Activated CD4-positive, alpha-beta T cell treated with anti-CD3 and anti-CD28 coated beads for 24 hours (primary cell): ENCODE measurements at regions not wholly inside any gene's neighbourhood (a gene's known extent, or its start where the extent isn't known, plus 50 kb on each side); places are given as distances from the start of the nearest gene placed in this dataset.
"Not testable (repeated sequence)": the region's sequence is repeated elsewhere in the genome, so short reads cannot be mapped to it uniquely, and the experiment has no call there.

Source experiments
- DNase-seq, 2 donors: peaks; one replicate each; pipeline ENCODE4 v3.0.0-alpha.2; 2020; ENCODE audit warnings: low read depth in 2 of 2

DNA sequence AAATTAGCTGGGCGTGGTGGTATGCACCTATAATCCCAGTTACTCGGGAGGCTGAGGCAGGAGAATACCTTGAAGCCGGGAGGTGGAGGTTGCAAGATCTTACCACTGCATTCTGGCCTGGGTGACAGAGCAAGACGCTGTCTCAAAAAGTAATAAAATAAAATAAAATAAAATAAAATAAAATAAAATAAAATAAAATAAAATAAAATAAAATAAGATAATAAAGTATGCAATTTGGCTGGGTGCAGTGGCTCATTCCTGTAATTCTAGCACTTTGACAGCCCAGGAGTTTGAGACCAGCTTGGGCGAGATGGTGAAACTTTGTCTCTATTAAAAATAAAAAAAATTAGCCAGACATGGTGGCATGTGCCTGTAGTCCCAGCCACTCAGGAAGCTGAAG, 85.6 kb upstream of the XPO1 start:
- DNase-seq: no peak

DNA sequence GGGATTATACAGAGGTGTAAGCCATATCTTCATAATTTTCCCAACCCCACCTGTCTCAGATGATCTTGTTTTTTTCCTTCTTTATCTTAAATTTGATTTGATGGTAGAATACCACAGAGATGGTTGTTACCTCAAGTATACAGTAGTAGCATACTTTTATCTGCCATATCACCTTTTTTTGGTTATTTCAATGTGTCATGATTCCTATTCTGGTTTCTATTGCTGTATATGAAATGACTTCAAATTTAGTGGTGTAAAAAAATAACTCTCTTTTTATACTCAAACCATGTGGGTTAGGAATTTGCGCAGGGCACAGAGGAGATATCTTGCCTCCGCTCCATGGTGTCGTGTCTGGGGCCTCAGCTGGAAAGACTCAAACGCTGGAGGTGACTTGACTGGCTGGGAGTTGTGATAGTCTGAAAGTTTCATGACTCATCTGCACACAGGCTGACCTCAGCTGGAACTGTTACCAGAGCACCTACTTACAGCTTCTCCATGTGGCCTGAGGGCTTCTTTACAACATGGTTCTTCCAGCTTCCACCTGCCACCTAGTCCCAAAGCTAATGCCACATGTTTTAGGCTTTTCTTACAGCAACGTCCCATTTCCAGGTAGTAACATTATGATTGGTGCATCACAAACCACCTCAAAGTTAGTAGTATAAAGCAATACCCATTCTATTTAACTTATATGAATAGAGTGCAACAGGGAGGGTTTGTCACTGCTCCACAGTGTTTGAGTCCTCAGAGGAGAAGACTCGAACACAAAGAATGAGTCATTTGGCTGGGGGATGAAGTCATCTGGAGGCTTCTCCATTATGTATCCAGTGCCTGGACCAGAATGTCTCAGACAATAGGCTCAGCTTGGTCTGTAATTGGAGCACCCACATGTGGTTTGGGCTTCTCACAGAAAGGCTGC, 82.3 kb upstream of the XPO1 start:
- no peak for DNase-seq

DNA sequence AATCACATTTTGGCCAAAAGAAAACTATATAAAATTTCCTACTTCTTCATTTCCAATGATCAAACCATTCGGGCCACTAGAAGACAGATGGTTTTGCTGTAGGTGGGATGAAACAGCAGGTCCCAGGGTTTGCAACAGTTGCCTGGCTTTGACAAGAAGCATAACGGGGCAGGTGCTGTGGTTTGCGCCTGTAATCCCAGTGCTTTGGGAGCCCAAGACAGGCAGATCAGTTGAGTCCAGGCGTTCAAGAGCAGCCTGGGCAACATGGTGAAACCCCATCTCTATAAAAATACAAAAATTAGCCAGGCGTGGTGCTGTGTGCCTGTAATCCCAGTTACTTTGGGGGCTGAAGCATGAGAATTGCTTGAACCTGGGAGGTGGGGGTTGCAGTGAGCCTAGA, 81.4 kb upstream of the XPO1 start:
- DNase-seq: no peak

- no peak for DNase-seq
Measured at GRCh38 chr2:61617610-61618009, 79.5 kb upstream of the XPO1 start.

- DNase-seq: no peak
Measured at GRCh38 chr2:61605245-61605644, 67.1 kb upstream of the XPO1 start.

DNA sequence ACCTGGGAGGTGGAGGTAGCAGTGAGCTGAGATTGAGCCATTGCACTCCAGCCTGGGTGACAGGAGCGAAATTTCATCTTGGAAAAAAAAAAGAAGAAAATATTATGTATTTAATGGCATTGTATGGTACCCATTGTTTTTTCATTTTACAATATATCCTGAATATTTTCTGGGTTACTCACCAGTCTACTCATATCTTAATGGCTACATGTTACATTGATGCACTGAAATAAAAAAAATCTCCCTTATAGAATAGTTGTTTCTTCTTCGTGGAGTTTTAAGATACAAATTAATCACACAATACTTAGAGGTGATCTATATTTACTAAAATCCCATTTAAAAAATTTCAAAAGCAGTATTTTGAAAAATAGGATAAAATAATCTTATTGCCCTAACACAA, 66.3 kb upstream of the XPO1 start:
- no peak for DNase-seq

DNA sequence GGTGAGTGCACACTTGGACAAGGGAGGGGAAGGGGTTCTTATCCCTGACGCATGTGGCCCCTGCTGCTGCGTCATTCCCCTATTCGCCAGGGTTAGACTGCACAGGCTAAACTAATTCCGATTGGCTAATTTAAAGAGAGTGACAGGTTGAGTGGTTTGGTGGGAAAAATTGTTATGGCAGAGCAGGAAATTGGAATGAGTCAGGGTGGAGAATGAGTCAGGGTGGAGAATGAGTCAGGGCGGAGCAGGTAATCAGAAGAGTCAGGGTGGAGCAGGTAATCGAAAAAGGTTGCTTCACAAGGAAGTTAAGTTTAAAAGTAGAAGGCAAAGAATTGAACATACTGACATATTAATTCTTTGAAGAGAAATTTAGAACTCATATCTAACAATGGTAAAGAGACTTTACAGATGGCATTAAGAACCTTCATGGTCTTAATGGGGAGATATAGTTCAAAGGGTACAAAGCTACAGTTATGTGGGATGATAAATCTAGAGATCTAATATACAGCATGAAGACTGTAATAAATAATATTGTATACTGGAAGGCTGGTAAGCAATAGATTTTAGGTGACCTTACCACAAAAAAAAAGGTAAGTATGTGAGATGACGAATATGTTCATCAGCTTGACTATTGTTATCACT, 60.5 kb upstream of the XPO1 start:
- not testable (repeated sequence) for DNase-seq

DNA sequence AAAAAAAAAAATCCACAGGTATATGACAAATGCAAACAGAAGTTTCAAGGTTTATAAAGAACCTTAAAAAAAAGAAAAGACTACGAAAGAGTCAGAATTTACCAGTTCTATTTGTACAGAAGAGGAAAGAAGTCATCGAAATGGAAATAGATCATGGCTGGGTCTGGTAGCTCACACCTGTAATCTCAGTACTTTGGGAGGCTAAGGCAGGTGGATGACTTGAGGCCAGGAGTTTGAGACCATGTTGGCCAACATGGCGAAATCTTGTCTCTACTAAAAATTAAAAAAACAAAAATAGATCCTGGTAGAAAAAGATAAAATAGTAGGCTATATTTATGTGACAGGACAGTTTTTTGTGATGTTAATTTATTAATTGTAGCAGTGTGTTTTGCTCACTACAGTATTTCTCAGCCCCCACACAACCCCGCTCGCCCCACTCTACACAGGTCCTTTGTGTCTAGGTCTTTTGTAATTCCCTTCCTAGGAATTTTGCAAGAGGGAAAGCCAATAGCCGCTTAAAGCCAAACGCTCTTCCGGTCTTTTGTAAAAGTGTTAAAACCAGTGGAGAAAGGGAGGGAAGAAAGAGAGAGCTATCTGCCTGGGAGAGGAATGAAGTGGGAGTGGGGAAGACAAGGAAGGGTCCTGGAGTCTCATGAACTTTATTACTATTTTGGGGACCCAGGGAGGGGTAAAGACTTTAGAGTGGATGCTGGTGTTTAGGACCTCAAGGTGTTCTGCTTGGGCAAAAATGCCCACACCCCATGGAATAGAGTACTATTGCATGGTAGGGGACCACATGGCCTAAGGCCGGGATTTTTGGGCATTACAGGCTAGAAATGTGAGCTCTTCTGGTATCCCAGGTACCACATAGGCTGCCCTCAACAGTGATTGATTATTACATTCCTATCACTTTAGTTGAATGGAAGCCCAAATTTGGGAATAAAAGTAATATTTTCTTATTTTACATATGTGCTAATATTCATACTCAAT, 59.4 kb upstream of the XPO1 start:
- DNase-seq: no peak

DNA sequence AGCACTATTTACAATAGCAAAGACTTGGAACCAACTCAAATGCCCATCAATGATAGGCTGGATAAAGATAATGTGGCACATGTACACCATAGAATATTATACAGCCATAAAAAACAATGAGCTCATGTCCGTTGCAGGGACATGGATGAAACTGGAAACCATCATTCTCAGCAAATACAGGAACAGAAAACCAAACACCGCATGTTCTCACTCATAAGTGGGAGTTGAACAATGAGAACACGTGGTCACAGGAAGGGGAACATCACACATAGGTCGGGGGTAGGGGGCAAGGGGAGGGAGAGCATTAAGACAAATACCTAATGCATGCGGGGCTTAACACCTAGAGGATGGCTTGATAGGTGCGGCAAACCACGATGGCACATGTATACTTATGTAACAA, 56.0 kb upstream of the XPO1 start:
- DNase-seq: not testable (repeated sequence)

DNA sequence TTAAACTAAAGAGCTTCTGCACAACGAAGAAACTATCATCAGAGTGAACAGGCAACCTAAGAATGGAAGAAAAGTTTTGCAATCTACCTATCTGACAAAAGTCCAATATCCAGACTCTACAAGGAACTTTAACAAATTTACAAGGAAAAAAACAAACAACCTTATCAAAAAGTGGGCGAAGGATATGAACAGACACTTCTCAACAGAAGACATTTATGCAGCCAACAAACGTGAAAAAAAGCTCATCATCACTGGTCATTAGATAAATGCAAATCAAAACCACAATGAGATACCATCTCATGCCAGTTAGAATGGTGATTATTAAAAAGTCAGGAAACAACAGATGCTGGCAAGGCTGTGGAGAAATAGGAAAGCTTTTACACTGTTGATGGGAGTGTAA, 55.5 kb upstream of the XPO1 start:
- DNase-seq: not testable (repeated sequence)

- DNase-seq: no peak
Measured at GRCh38 chr2:61590214-61590613, 52.1 kb upstream of the XPO1 start.

DNA sequence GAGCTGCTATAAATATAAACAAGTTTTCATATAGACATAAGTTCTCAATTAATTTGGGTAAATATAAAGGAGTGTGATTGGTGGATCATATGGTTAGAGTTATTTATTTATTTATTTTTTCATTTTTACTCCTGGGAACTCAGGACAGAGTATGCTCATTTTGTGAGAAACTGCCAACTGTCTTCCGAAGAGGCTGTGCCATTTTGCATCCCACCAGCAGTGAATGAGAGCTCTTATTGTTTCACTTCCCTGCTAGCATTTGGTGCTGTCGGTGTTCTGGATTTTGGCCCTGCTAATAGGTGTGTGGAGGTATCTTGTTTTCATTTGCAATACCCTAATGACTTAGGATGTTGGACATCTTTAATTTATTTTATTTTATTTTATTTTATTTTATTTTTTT, 50.4 kb upstream of the XPO1 start:
- no peak for DNase-seq
